Endodermal cell (in vitro differentiated cells): ENCODE measurements at regions not wholly inside any gene's neighbourhood (a gene's known extent, or its start where the extent isn't known, plus 50 kb on each side); places are given as distances from the start of the nearest gene placed in this dataset.

Source experiments
- DNase-seq: peaks from one replicate; pipeline ENCODE4 v3.0.0-alpha.2; 2017
- H3K27ac ChIP-seq: 2 replicates; pipeline ENCODE4 v1.5.1; 2013; ENCODE audit warnings: mild to moderate bottlenecking, low read depth, low read length, moderate library complexity
- H3K27me3 ChIP-seq: 2 replicates; pipeline ENCODE4 v1.6.1; 2013; ENCODE audit warnings: mild to moderate bottlenecking, low read length, moderate library complexity; ENCODE audit not compliant: insufficient read depth, control insufficient read depth, poor library complexity, severe bottlenecking
- H3K36me3 ChIP-seq: 2 replicates; pipeline ENCODE4 v1.7.0; 2013; ENCODE audit warnings: mild to moderate bottlenecking, low read length, moderate library complexity; ENCODE audit not compliant: control insufficient read depth, insufficient read depth
- H3K4me1 ChIP-seq: one replicate; pipeline ENCODE4 v1.7.0; 2013; ENCODE audit warnings: low read length; ENCODE audit not compliant: control insufficient read depth, insufficient read depth
- H3K4me3 ChIP-seq: 2 replicates; pipeline ENCODE4 v1.5.1; 2013; ENCODE audit warnings: mild to moderate bottlenecking, low read length, moderate library complexity
- H3K9ac ChIP-seq: 2 replicates; pipeline ENCODE4 v1.6.1; 2013; ENCODE audit warnings: mild to moderate bottlenecking, low read length, moderate library complexity; ENCODE audit not compliant: poor library complexity, severe bottlenecking; ENCODE audit errors: extremely low read depth
- H3K9me3 ChIP-seq: 2 replicates; pipeline ENCODE4 v1.6.1; 2013; ENCODE audit warnings: mild to moderate bottlenecking, low read length, moderate library complexity; ENCODE audit not compliant: control insufficient read depth
- H3K27ac Mint-ChIP-seq: 2 replicates; pipeline ENCODE4 v1.8.0; 2020; ENCODE audit warnings: mixed read lengths
- H3K27me3 Mint-ChIP-seq: 2 replicates; pipeline ENCODE4 v1.8.0; 2021; ENCODE audit warnings: mild to moderate bottlenecking, mixed read lengths; ENCODE audit not compliant: insufficient read depth
- H3K36me3 Mint-ChIP-seq: 2 replicates; pipeline ENCODE4 v1.8.0; 2020; ENCODE audit warnings: low read depth, mixed read lengths
- H3K4me1 Mint-ChIP-seq: 2 replicates; pipeline ENCODE4 v1.8.0; 2020; ENCODE audit warnings: mixed read lengths
- H3K4me3 Mint-ChIP-seq: 2 replicates; pipeline ENCODE4 v1.8.0; 2020; ENCODE audit warnings: mild to moderate bottlenecking, moderate library complexity, mixed read lengths
- H3K9me3 Mint-ChIP-seq: 2 replicates; pipeline ENCODE4 v1.8.0; 2020; ENCODE audit warnings: mild to moderate bottlenecking, mixed read lengths
- CTCF ChIP-seq: fragments of 200-600 bp; sonication (generic); conservative IDR thresholded peaks from 2 replicates; pipeline ENCODE4 v1.5.0; 2021; ENCODE audit warnings: antibody characterized with exemption, mild to moderate bottlenecking
- WGBS, 2 experiments: methylation state at CpG; one replicate each; pipeline versions ENCODE4 v1.1.5 to v1.1.7; 2013; ENCODE audit warnings: missing lambda C conversion rate in 2 of 2, mixed read lengths in 1 of 2; ENCODE audit not compliant: insufficient coverage in 1 of 2, insufficient read length in 1 of 2; 5-methylcytosine and 5-hydroxymethylcytosine counted together

GRCh38 chr6:134415656-134416055 lies 97.7 kb upstream of the SGK1 start:
- TF ChIP-seq CTCF = no peak
- Mint-ChIP-seq H3K9me3 (peaks cover 14% of the 10 kb centered on the region), H3K4me1 (no peaks in the 10 kb centered on the region), H3K27me3 (peaks cover 1% of the 10 kb centered on the region), H3K27ac (no peak overlapping the region), H3K36me3 (no peaks in the 10 kb centered on the region), H3K4me3 (no peak overlapping the region)
- Histone ChIP-seq H3K4me1 (no peaks in the 10 kb centered on the region), H3K27ac (no peak overlapping the region), H3K4me3 (no peak overlapping the region), H3K9me3 (peaks cover 16% of the 10 kb centered on the region), H3K36me3 (no peaks in the 10 kb centered on the region), H3K27me3 (no peaks in the 10 kb centered on the region), H3K9ac (no peak overlapping the region)
- WGBS, 2 experiments = 86 to 96% methylated on average over 4 of the region's 4 CpGs
- no peak for DNase-seq

GRCh38 chr6:134415194-134415593 lies 97.3 kb upstream of the SGK1 start:
- no peaks in the 10 kb centered on the region for H3K4me1 ChIP-seq
- no peak overlapping the region for H3K9ac ChIP-seq
- no peak for TF ChIP-seq CTCF
- Mint-ChIP-seq H3K4me1 (no peaks in the 10 kb centered on the region), H3K27me3 (peaks cover 1% of the 10 kb centered on the region), H3K4me3 (no peak overlapping the region), H3K27ac (no peak overlapping the region), H3K36me3 (no peaks in the 10 kb centered on the region), H3K9me3 (peaks cover 14% of the 10 kb centered on the region)
- H3K4me3 ChIP-seq = no peak overlapping the region
- no peaks in the 10 kb centered on the region for H3K27me3 ChIP-seq
- peaks cover 17% of the 10 kb centered on the region for H3K9me3 ChIP-seq
- 80 to 90% methylated on average over 2 of the region's 4 CpGs for WGBS, 2 experiments
- no peak overlapping the region for H3K27ac ChIP-seq
- no peak for DNase-seq
- H3K36me3 ChIP-seq = no peaks in the 10 kb centered on the region

- Mint-ChIP-seq H3K36me3 (no peaks in the 10 kb centered on the region), H3K4me1 (no peaks in the 10 kb centered on the region), H3K9me3 (peaks cover 14% of the 10 kb centered on the region), H3K27ac (no peak overlapping the region), H3K4me3 (no peak overlapping the region), H3K27me3 (peaks cover 1% of the 10 kb centered on the region)
- no peak for DNase-seq
- 81 to 88% methylated on average over 4 to 7 of the region's 7 CpGs for WGBS, 2 experiments
- no peak overlapping the region for H3K9ac ChIP-seq
- no peak for TF ChIP-seq CTCF
- no peaks in the 10 kb centered on the region for H3K36me3 ChIP-seq
- no peak overlapping the region for H3K27ac ChIP-seq
- H3K4me1 ChIP-seq = no peaks in the 10 kb centered on the region
- no peak overlapping the region for H3K4me3 ChIP-seq
- H3K27me3 ChIP-seq = no peaks in the 10 kb centered on the region
- peaks cover 17% of the 10 kb centered on the region for H3K9me3 ChIP-seq
These were observed 96.9 kb upstream of the SGK1 start for GRCh38 chr6:134414793-134415192.
